Type B pancreatic cell (in vitro differentiated cells): ENCODE measurements at regions not wholly inside any gene's neighbourhood (a gene's known extent, or its start where the extent isn't known, plus 50 kb on each side); places are given as distances from the start of the nearest gene placed in this dataset.

Source experiments
- DNase-seq: peaks from one replicate; pipeline ENCODE4 v3.0.0; 2021; ENCODE audit warnings: mixed read lengths; ENCODE audit not compliant: unreplicated experiment; ENCODE audit errors: extremely low spot score
- H3K27ac Mint-ChIP-seq: 2 replicates; pipeline ENCODE4 v1.8.0; 2021; ENCODE audit warnings: mild to moderate bottlenecking, mixed read lengths
- H3K27me3 Mint-ChIP-seq: 2 replicates; pipeline ENCODE4 v1.8.0; 2021; ENCODE audit warnings: mixed read lengths
- H3K36me3 Mint-ChIP-seq: 2 replicates; pipeline ENCODE4 v1.8.0; 2021; ENCODE audit warnings: mixed read lengths
- H3K4me1 Mint-ChIP-seq: one replicate; pipeline ENCODE4 v1.8.0; 2021; ENCODE audit warnings: mixed read lengths; ENCODE audit not compliant: unreplicated experiment
- H3K4me3 Mint-ChIP-seq: 2 replicates; pipeline ENCODE4 v1.8.0; 2021; ENCODE audit warnings: mild to moderate bottlenecking, mixed read lengths
- H3K9me3 Mint-ChIP-seq: 2 replicates; pipeline ENCODE4 v1.8.0; 2021; ENCODE audit warnings: mixed read lengths
- CTCF ChIP-seq: fragments of 200-600 bp; sonication (generic); conservative IDR thresholded peaks from 2 replicates; pipeline ENCODE4 v1.5.0; 2021; ENCODE audit warnings: antibody characterized with exemption, mild to moderate bottlenecking

- no peak for DNase-seq
- Mint-ChIP-seq H3K4me3 (no peak overlapping the region), H3K9me3 (peaks cover 11% of the 10 kb centered on the region), H3K27me3 (peaks cover 5% of the 10 kb centered on the region), H3K27ac (no peak overlapping the region), H3K4me1 (peaks cover 5% of the 10 kb centered on the region), H3K36me3 (no peaks in the 10 kb centered on the region)
- TF ChIP-seq CTCF = no peak
These were observed 249.7 kb upstream of the CFAP20DC start for GRCh38 chr3:59299561-59299960.

- H3K27ac Mint-ChIP-seq = no peak overlapping the region
- no peak for DNase-seq
- no peak overlapping the region for H3K4me3 Mint-ChIP-seq
- H3K4me1 Mint-ChIP-seq = peaks cover 6% of the 10 kb centered on the region
- peaks cover 16% of the 10 kb centered on the region for H3K27me3 Mint-ChIP-seq
- no peak for TF ChIP-seq CTCF
- no peaks in the 10 kb centered on the region for H3K36me3 Mint-ChIP-seq
- peaks cover 14% of the 10 kb centered on the region for H3K9me3 Mint-ChIP-seq
These were observed 240.5 kb upstream of the CFAP20DC start for GRCh38 chr3:59290358-59290757.

- no peak overlapping the region for H3K27ac Mint-ChIP-seq
- no peak for TF ChIP-seq CTCF
- H3K9me3 Mint-ChIP-seq = peaks cover 14% of the 10 kb centered on the region
- peaks cover 16% of the 10 kb centered on the region for H3K27me3 Mint-ChIP-seq
- H3K4me1 Mint-ChIP-seq = peaks cover 11% of the 10 kb centered on the region
- no peak overlapping the region for H3K4me3 Mint-ChIP-seq
- DNase-seq = no peak
- no peaks in the 10 kb centered on the region for H3K36me3 Mint-ChIP-seq
These were observed 240.0 kb upstream of the CFAP20DC start for GRCh38 chr3:59289831-59290230.

GRCh38 chr3:59288951-59289350 lies 239.1 kb upstream of the CFAP20DC start:
- no peak overlapping the region for H3K4me3 Mint-ChIP-seq
- TF ChIP-seq CTCF = no peak
- H3K36me3 Mint-ChIP-seq = no peaks in the 10 kb centered on the region
- H3K4me1 Mint-ChIP-seq = peaks cover 16% of the 10 kb centered on the region
- no peak overlapping the region for H3K27ac Mint-ChIP-seq
- peaks cover 10% of the 10 kb centered on the region for H3K9me3 Mint-ChIP-seq
- H3K27me3 Mint-ChIP-seq = peaks cover 16% of the 10 kb centered on the region
- no peak for DNase-seq

GRCh38 chr3:59286791-59287531 lies 237.1 kb upstream of the CFAP20DC start:
- no peak overlapping the region for H3K4me3 Mint-ChIP-seq
- no peak for DNase-seq
- peak overlapping the region; percentile 22 for H3K27ac Mint-ChIP-seq
- peaks cover 16% of the 10 kb centered on the region for H3K4me1 Mint-ChIP-seq
- peaks cover 23% of the 10 kb centered on the region for H3K27me3 Mint-ChIP-seq
- no peak for TF ChIP-seq CTCF
- H3K9me3 Mint-ChIP-seq = no peaks in the 10 kb centered on the region
- no peaks in the 10 kb centered on the region for H3K36me3 Mint-ChIP-seq
